OCI-LY1 (cell line): ENCODE measurements at regions not wholly inside any gene's neighbourhood (a gene's known extent, or its start where the extent isn't known, plus 50 kb on each side); places are given as distances from the start of the nearest gene placed in this dataset.

ENCODE experiments used
- H2AFZ ChIP-seq: fragments of 200-600 bp; sonication (generic), shearing (Covaris generic); 2 replicates; pipeline ENCODE4 v1.6.0; 2014; ENCODE audit warnings: antibody characterized with exemption, mild to moderate bottlenecking, low read length
- H3F3A ChIP-seq: fragments of 200-600 bp; sonication (generic), shearing (Covaris generic); 2 replicates; pipeline ENCODE4 v1.6.0; 2014; ENCODE audit warnings: mild to moderate bottlenecking, antibody characterized with exemption, low read length, moderate library complexity; ENCODE audit not compliant: insufficient read depth
- H3K27ac ChIP-seq: fragments of 200-600 bp; sonication (generic); 2 replicates; pipeline ENCODE4 v1.5.1; 2014; ENCODE audit warnings: low read length, mixed run types, mild to moderate bottlenecking, low read depth; ENCODE audit not compliant: poor library complexity, severe bottlenecking
- H3K27me3 ChIP-seq: fragments of 200-600 bp; sonication (generic); 2 replicates; pipeline ENCODE4 v1.6.0; 2014; ENCODE audit warnings: antibody characterized with exemption, mild to moderate bottlenecking, low read length, moderate library complexity; ENCODE audit not compliant: insufficient read depth
- H3K36me3 ChIP-seq: fragments of 200-600 bp; sonication (generic); 2 replicates; pipeline ENCODE4 v1.6.1; 2014; ENCODE audit warnings: mild to moderate bottlenecking, antibody characterized with exemption, low read length, moderate library complexity, mixed read lengths; ENCODE audit not compliant: insufficient read depth
- H3K4me1 ChIP-seq: fragments of 200-600 bp; sonication (generic); 2 replicates; pipeline ENCODE4 v1.5.1; 2014; ENCODE audit warnings: mild to moderate bottlenecking, low read length, moderate library complexity; ENCODE audit not compliant: insufficient read depth, severe bottlenecking
- H3K4me2 ChIP-seq: fragments of 200-600 bp; sonication (generic), shearing (Covaris generic); 2 replicates; pipeline ENCODE4 v1.6.1; 2014; ENCODE audit warnings: low read length
- H3K4me3 ChIP-seq: fragments of 200-600 bp; sonication (generic); 2 replicates; pipeline ENCODE4 v1.5.1; 2014; ENCODE audit warnings: low read length, low read depth, mild to moderate bottlenecking, mixed read lengths; ENCODE audit not compliant: poor library complexity, severe bottlenecking
- H3K79me2 ChIP-seq: fragments of 200-600 bp; shearing (Covaris generic); 2 replicates; pipeline ENCODE4 v1.6.1; 2016; ENCODE audit warnings: mixed run types, low read length, mixed read lengths; ENCODE audit not compliant: insufficient read depth
- H3K9ac ChIP-seq: fragments of 200-600 bp; sonication (generic), shearing (Covaris generic); 2 replicates; pipeline ENCODE4 v1.6.1; 2014; ENCODE audit warnings: mild to moderate bottlenecking, low read length, mixed read lengths
- H3K9me2 ChIP-seq: fragments of 200-600 bp; sonication (generic), shearing (Covaris generic); 2 replicates; pipeline ENCODE4 v1.6.1; 2014; ENCODE audit warnings: low read depth, mild to moderate bottlenecking, low read length, mixed read lengths
- H3K9me3 ChIP-seq: fragments of 200-600 bp; shearing (Covaris generic); 2 replicates; pipeline ENCODE4 v1.6.1; 2014; ENCODE audit warnings: low read length, mixed read lengths
- H4K20me1 ChIP-seq: fragments of 200-600 bp; sonication (generic), shearing (Covaris generic); 2 replicates; pipeline ENCODE4 v1.6.0; 2016; ENCODE audit warnings: mild to moderate bottlenecking, low read length; ENCODE audit not compliant: insufficient read depth
- EZH2 ChIP-seq: fragments of 200-600 bp; sonication (generic), shearing (Covaris generic); IDR thresholded peaks from 2 replicates; pipeline ENCODE4 v1.8.0; 2017; ENCODE audit warnings: borderline replicate concordance, mixed run types, mild to moderate bottlenecking, antibody characterized with exemption, low read length, moderate library complexity, mixed read lengths
- TF ChIP-seq, protein P1 (sequence below): fragments of 200-600 bp; sonication (generic), shearing (Covaris generic); IDR thresholded peaks from 2 replicates; pipeline ENCODE4 v1.5.1; 2017; ENCODE audit warnings: mild to moderate bottlenecking, antibody characterized with exemption, low read length, moderate library complexity, mixed read lengths

DNA sequence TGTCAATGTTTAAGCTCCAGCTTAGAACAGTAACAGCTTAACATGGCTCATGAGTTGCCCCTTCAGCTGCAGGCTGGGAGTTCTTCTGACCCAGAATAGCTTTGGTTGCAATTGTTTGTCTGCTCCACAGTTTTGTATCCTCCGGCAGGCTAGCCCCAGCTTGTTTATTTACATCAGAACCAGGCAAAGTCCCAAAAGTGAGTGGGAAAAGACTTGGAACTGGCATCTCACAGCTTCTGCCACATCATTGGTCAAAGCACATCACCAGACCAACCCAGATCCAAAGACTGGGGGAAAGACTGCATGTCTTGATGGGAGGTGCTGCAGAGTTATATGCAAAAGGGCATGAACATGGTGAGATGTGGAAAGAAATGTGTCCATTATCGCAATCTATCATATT, 231.2 kb upstream of the CPEB2 start:
- no peak overlapping the region for H3K4me3 ChIP-seq
- H3K36me3 ChIP-seq, result no peaks in the 10 kb centered on the region
- H3K27me3 ChIP-seq, result no peaks in the 10 kb centered on the region
- H3K4me1 ChIP-seq, result no peaks in the 10 kb centered on the region
- no peak overlapping the region for H3K27ac ChIP-seq
- H3F3A ChIP-seq, result no peaks in the 10 kb centered on the region
- H3K9me3 ChIP-seq, result no peaks in the 10 kb centered on the region
- no peak overlapping the region for H3K9ac ChIP-seq
- H3K9me2 ChIP-seq, result no peaks in the 10 kb centered on the region
- H3K4me2 ChIP-seq, result no peak overlapping the region
- no peaks in the 10 kb centered on the region for H3K79me2 ChIP-seq
- H2AFZ ChIP-seq, result no peak overlapping the region
- TF ChIP-seq, protein P1, sequence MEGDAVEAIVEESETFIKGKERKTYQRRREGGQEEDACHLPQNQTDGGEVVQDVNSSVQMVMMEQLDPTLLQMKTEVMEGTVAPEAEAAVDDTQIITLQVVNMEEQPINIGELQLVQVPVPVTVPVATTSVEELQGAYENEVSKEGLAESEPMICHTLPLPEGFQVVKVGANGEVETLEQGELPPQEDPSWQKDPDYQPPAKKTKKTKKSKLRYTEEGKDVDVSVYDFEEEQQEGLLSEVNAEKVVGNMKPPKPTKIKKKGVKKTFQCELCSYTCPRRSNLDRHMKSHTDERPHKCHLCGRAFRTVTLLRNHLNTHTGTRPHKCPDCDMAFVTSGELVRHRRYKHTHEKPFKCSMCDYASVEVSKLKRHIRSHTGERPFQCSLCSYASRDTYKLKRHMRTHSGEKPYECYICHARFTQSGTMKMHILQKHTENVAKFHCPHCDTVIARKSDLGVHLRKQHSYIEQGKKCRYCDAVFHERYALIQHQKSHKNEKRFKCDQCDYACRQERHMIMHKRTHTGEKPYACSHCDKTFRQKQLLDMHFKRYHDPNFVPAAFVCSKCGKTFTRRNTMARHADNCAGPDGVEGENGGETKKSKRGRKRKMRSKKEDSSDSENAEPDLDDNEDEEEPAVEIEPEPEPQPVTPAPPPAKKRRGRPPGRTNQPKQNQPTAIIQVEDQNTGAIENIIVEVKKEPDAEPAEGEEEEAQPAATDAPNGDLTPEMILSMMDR, result no peak
- TF ChIP-seq EZH2, result no peak
- no peaks in the 10 kb centered on the region for H4K20me1 ChIP-seq

DNA sequence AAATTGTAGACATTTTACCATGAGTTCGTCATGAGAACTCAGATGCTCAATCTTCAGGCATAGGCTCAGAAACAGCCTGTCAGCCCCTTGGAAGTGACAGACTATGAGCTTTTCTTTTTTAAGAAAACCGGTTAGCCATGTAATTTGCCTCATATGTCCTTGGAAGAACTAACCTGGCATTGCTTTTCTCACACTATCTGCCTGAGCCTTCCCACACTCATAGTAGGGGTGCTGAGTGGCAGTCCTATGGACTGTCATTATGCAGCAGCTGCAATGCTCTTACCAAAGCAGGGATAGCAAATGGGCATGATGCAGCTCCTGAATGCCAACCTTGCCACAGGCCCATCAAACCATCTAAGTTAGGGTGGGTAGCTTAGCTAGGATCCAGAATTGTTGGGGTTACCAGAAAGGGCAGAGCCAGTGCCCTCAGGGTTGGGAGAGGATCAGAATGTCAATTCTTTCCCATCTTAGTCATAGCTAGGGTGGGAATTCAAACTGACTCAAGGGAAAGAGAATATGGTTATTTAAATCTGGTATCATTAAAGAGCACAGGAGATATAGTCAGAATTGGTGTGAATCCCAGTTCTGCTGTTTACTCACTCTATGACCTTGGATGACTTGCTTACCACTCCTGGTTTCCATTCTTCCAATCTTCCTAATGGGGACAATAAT, 230.6 kb upstream of the CPEB2 start:
- Histone ChIP-seq H3K79me2 (no peaks in the 10 kb centered on the region), H3K9me3 (no peaks in the 10 kb centered on the region), H3F3A (no peaks in the 10 kb centered on the region), H3K9me2 (no peaks in the 10 kb centered on the region), H3K9ac (no peak overlapping the region), H3K4me2 (no peak overlapping the region), H4K20me1 (no peaks in the 10 kb centered on the region), H3K4me3 (no peak overlapping the region), H3K27me3 (no peaks in the 10 kb centered on the region), H3K4me1 (no peaks in the 10 kb centered on the region), H2AFZ (no peak overlapping the region), H3K27ac (no peak overlapping the region), H3K36me3 (no peaks in the 10 kb centered on the region)
- TF ChIP-seq, protein P1, result no peak
- TF ChIP-seq EZH2, result no peak

DNA sequence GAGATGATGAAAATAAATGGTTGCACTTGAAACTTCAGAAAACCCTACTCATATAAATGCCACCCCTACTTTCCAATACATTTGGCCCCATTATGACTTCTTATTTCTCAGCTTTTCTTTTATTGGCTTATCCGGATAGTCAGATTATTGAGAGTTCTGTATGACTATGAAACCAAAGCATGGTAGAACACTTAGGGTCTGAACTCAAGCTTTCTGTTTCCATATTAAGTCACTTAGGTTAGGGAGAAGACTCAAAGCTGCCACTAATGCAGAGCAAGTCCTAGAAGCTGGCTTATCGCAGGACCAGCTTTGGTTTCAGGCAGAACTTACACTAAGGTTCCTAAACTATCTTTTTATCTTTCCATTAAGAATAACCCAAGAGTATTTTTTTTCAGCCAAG, 229.9 kb upstream of the CPEB2 start:
- Histone ChIP-seq H3K9me2 (no peaks in the 10 kb centered on the region), H3K36me3 (no peaks in the 10 kb centered on the region), H3K79me2 (no peaks in the 10 kb centered on the region), H3K4me1 (no peaks in the 10 kb centered on the region), H3K9me3 (no peaks in the 10 kb centered on the region), H3F3A (no peaks in the 10 kb centered on the region), H4K20me1 (no peaks in the 10 kb centered on the region), H3K27me3 (no peaks in the 10 kb centered on the region), H3K9ac (no peak overlapping the region), H3K4me2 (no peak overlapping the region), H3K4me3 (no peak overlapping the region), H2AFZ (no peak overlapping the region), H3K27ac (no peak overlapping the region)
- no peak for TF ChIP-seq EZH2
- TF ChIP-seq, protein P1, result no peak
